H1 (cell line): ENCODE measurements at regions not wholly inside any gene's neighbourhood (a gene's known extent, or its start where the extent isn't known, plus 50 kb on each side); places are given as distances from the start of the nearest gene placed in this dataset.

ENCODE experiments used
- CHD2 ChIP-seq: IDR thresholded peaks from 2 replicates; pipeline ENCODE4 v1.6.1; 2012; ENCODE audit warnings: low read length, improper control_type of control experiment
- TCF12 ChIP-seq: IDR thresholded peaks from 2 replicates; pipeline ENCODE4 v1.6.1; 2011; ENCODE audit warnings: low read depth, mild to moderate bottlenecking, low read length
- ZNF274 ChIP-seq: IDR thresholded peaks from 2 replicates; pipeline ENCODE4 v1.7.0; 2012; ENCODE audit warnings: low read length, borderline replicate concordance; ENCODE audit errors: extremely low read depth

- no peak for TF ChIP-seq TCF12
- no peak for TF ChIP-seq CHD2
- TF ChIP-seq ZNF274 = no peak
These were observed 389.3 kb downstream of the HDGFL1 start (continued) for GRCh38 chr6:22958677-22959076.
